GM12875 (cell line): ENCODE measurements at regions not wholly inside any gene's neighbourhood (a gene's known extent, or its start where the extent isn't known, plus 50 kb on each side); places are given as distances from the start of the nearest gene placed in this dataset.

ENCODE experiments used
- H3K4me3 ChIP-seq: one replicate; pipeline ENCODE4 v1.5.1; 2011; ENCODE audit warnings: low read depth, low read length, control low read depth
- TF ChIP-seq, protein P1 (sequence below): IDR thresholded peaks from 2 replicates; pipeline ENCODE4 v1.5.1; 2011; ENCODE audit warnings: low read depth, mild to moderate bottlenecking, control low read depth, inconsistent platforms, low read length, moderate library complexity, borderline replicate concordance; ENCODE audit not compliant: insufficient read depth

DNA sequence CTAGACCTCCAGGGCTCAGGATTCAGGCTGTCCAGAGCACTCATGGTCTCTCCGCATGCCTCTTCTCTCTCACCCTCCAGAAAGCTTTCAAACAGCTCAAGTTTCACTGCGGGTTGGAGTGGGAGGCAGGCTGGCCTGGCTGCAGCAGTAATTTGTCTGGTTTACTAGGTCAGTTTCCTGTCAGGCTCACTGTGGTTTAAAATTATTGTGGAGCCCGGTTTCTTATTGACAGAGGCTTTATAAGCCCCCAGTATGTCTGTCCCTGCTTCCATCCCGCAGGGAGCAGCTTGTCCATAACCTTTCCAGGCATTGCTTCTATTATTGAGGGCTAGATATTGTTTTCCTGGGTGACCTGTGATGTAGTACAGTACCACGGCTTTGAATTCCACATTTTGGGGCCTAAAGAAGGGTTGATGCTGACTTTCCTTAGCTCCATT lies 235.3 kb upstream of the SORL1-AS1 start:
- H3K4me3 ChIP-seq: no peak overlapping the region
- TF ChIP-seq, protein P1, sequence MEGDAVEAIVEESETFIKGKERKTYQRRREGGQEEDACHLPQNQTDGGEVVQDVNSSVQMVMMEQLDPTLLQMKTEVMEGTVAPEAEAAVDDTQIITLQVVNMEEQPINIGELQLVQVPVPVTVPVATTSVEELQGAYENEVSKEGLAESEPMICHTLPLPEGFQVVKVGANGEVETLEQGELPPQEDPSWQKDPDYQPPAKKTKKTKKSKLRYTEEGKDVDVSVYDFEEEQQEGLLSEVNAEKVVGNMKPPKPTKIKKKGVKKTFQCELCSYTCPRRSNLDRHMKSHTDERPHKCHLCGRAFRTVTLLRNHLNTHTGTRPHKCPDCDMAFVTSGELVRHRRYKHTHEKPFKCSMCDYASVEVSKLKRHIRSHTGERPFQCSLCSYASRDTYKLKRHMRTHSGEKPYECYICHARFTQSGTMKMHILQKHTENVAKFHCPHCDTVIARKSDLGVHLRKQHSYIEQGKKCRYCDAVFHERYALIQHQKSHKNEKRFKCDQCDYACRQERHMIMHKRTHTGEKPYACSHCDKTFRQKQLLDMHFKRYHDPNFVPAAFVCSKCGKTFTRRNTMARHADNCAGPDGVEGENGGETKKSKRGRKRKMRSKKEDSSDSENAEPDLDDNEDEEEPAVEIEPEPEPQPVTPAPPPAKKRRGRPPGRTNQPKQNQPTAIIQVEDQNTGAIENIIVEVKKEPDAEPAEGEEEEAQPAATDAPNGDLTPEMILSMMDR: no peak

DNA sequence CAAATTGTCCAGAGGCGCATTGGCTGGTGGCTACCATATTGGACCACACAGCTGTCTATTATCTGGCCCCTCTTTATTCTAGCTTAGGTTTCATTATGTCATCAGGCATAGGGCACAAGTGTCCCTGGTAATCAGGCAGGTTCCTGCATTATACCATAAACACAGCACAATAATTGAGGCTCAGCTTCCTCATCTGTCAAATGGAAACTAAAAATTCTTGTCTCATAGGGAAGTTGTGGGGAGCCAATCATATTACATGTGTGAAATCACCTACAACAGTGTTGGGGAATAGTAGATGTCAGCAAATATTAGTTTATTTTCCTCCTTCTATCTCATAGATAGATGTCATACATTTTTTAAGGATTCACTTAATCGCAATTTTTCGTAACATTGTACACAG lies 231.0 kb upstream of the SORL1-AS1 start:
- H3K4me3 ChIP-seq: no peak overlapping the region
- TF ChIP-seq, protein P1: no peak
